OCI-LY7 (cell line): ENCODE measurements at regions not wholly inside any gene's neighbourhood (a gene's known extent, or its start where the extent isn't known, plus 50 kb on each side); places are given as distances from the start of the nearest gene placed in this dataset.

Source experiments
- BruUV-seq: library from RNA; stranded (reverse); fragments of 400-500 nt; replicated peaks from 2 replicates; lab custom pipeline; 2021; lab: Mats Ljungman, UMichigan
- CTCF ChIA-PET: fragments of 300-600 bp; sonication (Branson Sonifier 250); formaldehyde crosslinking; loops from one replicate; lab custom pipeline; 2022; ENCODE audit warnings: antibody characterized with exemption; ENCODE audit not compliant: unreplicated experiment; lab: Charles Lee
- POLR2A ChIA-PET: fragments of 300-600 bp; sonication (Branson Sonifier 250); formaldehyde crosslinking; loops from one replicate; lab custom pipeline; 2022; ENCODE audit warnings: antibody characterized with exemption; lab: Charles Lee
- DNase-seq: peaks from one replicate; pipeline ENCODE4 v3.0.0-alpha.2; 2015; ENCODE audit warnings: low spot score
- H2AFZ ChIP-seq: fragments of 200-600 bp; sonication (generic), shearing (Covaris generic); 2 replicates; pipeline ENCODE4 v1.6.1; 2014; ENCODE audit warnings: mild to moderate bottlenecking, antibody characterized with exemption, low read length, moderate library complexity
- H3K27ac ChIP-seq: fragments of 200-600 bp; sonication (generic); 2 replicates; pipeline ENCODE4 v1.5.1; 2014; ENCODE audit warnings: mixed run types, low read depth, mild to moderate bottlenecking, moderate library complexity, low read length, inconsistent platforms; ENCODE audit not compliant: poor library complexity, severe bottlenecking
- H3K36me3 ChIP-seq: fragments of 200-600 bp; sonication (generic); 2 replicates; pipeline ENCODE4 v1.6.1; 2014; ENCODE audit warnings: mild to moderate bottlenecking, antibody characterized with exemption, low read length, moderate library complexity, mixed read lengths; ENCODE audit not compliant: insufficient read depth
- H3K4me1 ChIP-seq: fragments of 200-600 bp; sonication (generic); 2 replicates; pipeline ENCODE4 v1.5.1; 2014; ENCODE audit warnings: mild to moderate bottlenecking, low read length; ENCODE audit not compliant: insufficient read depth, poor library complexity, severe bottlenecking
- H3K4me2 ChIP-seq: fragments of 200-600 bp; sonication (generic); 2 replicates; pipeline ENCODE4 v1.6.1; 2014; ENCODE audit warnings: mild to moderate bottlenecking, low read length
- H3K4me3 ChIP-seq: fragments of 200-600 bp; sonication (generic); 2 replicates; pipeline ENCODE4 v1.5.1; 2014; ENCODE audit warnings: mild to moderate bottlenecking, low read depth, low read length; ENCODE audit not compliant: poor library complexity, severe bottlenecking
- H3K79me2 ChIP-seq: fragments of 200-600 bp; sonication (generic); 2 replicates; pipeline ENCODE4 v1.6.1; 2016; ENCODE audit warnings: low read depth, mild to moderate bottlenecking, low read length, moderate library complexity, mixed read lengths; ENCODE audit not compliant: insufficient read depth
- H3K9me2 ChIP-seq: fragments of 200-600 bp; sonication (generic); 2 replicates; pipeline ENCODE4 v1.6.1; 2016; ENCODE audit warnings: mild to moderate bottlenecking, low read length, mixed read lengths; ENCODE audit not compliant: insufficient read depth
- H3K9me3 ChIP-seq: fragments of 200-600 bp; sonication (generic); 2 replicates; pipeline ENCODE4 v1.6.1; 2014; ENCODE audit warnings: mild to moderate bottlenecking, mixed run types, low read length, mixed read lengths
- H4K20me1 ChIP-seq: fragments of 200-600 bp; sonication (generic); 2 replicates; pipeline ENCODE4 v1.6.1; 2014; ENCODE audit warnings: mild to moderate bottlenecking, antibody characterized with exemption, low read length, moderate library complexity, mixed read lengths; ENCODE audit not compliant: insufficient read depth
- EZH2phosphoT487 ChIP-seq: fragments of 200-600 bp; sonication (generic); IDR thresholded peaks from 2 replicates; pipeline ENCODE4 v1.6.1; 2018; ENCODE audit warnings: low read depth, borderline replicate concordance, mild to moderate bottlenecking, mixed run types, antibody characterized with exemption, low read length, moderate library complexity, mixed read lengths
- intact Hi-C: fragments of 100-400 bp; cut with micrococcal nuclease; formaldehyde crosslinking; loops from one replicate; pipeline ENCODE4 v1.10.0; 2022; ENCODE audit not compliant: unreplicated experiment
- TF ChIP-seq, protein P1 (sequence below): fragments of 200-600 bp; sonication (generic); conservative IDR thresholded peaks from 2 replicates; pipeline ENCODE4 v1.5.1; 2014; ENCODE audit warnings: mild to moderate bottlenecking, antibody characterized with exemption, low read length, moderate library complexity, mixed read lengths

DNA sequence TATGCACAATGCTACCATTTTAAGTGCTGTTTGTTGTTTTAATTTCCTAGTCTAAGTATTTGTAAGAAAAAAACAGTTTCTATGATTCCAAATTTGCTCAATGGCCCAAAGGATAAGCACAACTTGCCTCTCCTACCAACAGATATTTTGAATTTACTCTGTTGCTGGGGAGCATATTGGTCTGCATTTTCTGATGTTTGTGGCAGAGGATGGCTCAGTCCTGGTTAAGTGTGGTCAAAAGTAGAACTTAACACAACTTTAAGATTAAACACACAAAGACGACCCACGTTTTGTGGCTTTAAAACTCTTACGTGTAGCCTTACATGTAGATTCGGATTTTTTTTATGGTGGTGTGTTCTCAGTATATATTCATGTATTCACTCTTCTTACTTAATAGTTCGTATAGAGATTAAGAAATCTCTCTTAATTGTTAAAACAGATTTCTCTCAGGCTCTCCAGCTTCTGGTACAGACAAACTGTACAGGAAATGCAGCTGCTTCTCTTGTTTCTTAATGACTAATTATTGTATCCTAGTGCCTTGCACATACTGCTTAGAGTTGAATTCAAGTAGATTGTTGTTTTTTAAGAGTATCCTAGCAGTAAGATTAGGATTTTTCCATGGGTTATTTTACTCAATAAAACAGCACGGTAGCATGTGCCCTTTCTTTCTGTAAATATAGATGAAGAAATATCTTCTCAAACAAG, 86.2 kb downstream of the GPR85 start:
- Histone ChIP-seq H4K20me1 (no peaks in the 10 kb centered on the region), H3K36me3 (no peaks in the 10 kb centered on the region), H3K9me3 (no peaks in the 10 kb centered on the region), H3K9me2 (no peaks in the 10 kb centered on the region), H3K4me1 (no peaks in the 10 kb centered on the region), H3K27ac (no peak overlapping the region), H3K79me2 (no peaks in the 10 kb centered on the region), H3K4me3 (no peak overlapping the region), H2AFZ (no peak overlapping the region), H3K4me2 (no peak overlapping the region)
- ChIA-PET POLR2A (interaction anchor here (0.8 to 1.1 kb wide), 2 partner anchors 26 kb away, joined by 3 to 11 read pairs; no protein-coding TSS in a partner anchor), CTCF (no interaction called here)
- DNase-seq: no peak
- TF ChIP-seq EZH2phosphoT487: no peak
- TF ChIP-seq, protein P1, sequence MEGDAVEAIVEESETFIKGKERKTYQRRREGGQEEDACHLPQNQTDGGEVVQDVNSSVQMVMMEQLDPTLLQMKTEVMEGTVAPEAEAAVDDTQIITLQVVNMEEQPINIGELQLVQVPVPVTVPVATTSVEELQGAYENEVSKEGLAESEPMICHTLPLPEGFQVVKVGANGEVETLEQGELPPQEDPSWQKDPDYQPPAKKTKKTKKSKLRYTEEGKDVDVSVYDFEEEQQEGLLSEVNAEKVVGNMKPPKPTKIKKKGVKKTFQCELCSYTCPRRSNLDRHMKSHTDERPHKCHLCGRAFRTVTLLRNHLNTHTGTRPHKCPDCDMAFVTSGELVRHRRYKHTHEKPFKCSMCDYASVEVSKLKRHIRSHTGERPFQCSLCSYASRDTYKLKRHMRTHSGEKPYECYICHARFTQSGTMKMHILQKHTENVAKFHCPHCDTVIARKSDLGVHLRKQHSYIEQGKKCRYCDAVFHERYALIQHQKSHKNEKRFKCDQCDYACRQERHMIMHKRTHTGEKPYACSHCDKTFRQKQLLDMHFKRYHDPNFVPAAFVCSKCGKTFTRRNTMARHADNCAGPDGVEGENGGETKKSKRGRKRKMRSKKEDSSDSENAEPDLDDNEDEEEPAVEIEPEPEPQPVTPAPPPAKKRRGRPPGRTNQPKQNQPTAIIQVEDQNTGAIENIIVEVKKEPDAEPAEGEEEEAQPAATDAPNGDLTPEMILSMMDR: no peak
- no TSS peak for BruUV-seq
- intact Hi-C loops: no loop called here

DNA sequence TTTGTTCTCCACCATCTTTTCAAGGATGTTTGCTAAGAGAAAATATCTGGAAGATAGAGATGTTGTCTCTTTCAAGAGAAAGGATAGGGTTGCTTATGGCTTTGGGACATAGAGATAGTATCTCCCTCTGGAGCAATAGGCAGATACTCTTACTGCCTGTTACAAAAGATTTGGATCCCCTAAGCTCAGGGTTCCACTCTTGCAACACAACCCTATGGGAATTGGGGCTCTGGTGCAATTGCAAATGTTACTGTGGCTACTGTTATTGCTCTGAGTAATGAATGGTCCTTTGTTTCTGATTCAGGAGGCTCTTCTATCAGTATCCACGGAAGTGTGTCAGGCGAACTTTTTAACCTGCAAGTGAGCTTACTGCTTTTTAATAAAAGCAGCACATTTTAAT, 88.8 kb downstream of the GPR85 start:
- intact Hi-C loops: no loop called here
- Histone ChIP-seq H4K20me1 (no peaks in the 10 kb centered on the region), H3K4me2 (no peak overlapping the region), H3K9me3 (no peaks in the 10 kb centered on the region), H2AFZ (no peak overlapping the region), H3K9me2 (no peaks in the 10 kb centered on the region), H3K4me1 (no peaks in the 10 kb centered on the region), H3K27ac (no peak overlapping the region), H3K4me3 (no peak overlapping the region), H3K36me3 (no peaks in the 10 kb centered on the region), H3K79me2 (no peaks in the 10 kb centered on the region)
- ChIA-PET CTCF (no interaction called here), POLR2A (interaction anchor here (0.5 to 2.3 kb wide), 2 partner anchors 11 to 769 kb away, joined by 3 to 7 read pairs; no protein-coding TSS in a partner anchor)
- BruUV-seq: no TSS peak
- no peak for DNase-seq
- no peak for TF ChIP-seq EZH2phosphoT487
- TF ChIP-seq, protein P1: no peak

DNA sequence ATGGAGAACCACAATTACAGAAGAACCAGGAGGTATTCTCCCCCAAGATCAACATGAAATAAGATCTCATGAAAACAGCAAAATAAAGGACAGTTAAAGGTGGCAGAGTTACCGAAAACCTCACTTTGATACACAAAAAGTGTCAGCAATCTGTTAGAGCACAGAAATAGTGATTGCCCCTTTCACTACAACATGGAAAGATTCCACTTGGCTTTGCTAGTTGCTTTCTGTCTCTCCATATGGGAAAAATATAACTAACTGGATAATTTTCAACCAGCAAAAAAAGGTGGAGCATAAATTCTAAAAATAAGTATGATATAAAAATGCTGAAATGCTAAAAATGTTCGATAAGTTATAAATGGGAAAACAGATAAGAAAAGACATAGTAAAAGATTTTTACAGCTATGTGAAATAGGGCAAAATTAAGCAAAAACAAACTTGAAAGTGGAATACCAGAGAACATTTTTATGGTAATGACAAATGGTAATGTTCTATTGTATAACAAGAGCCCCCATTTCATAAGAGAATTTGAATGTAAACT, 90.2 kb downstream of the GPR85 start:
- no peaks in the 10 kb centered on the region for H3K79me2 ChIP-seq
- no peaks in the 10 kb centered on the region for H3K9me3 ChIP-seq
- no peaks in the 10 kb centered on the region for H4K20me1 ChIP-seq
- intact Hi-C loops: no loop called here
- no peak for DNase-seq
- ChIA-PET POLR2A (interaction anchor here (0.7 kb wide), 1 partner anchor 377 kb away, joined by 3 read pairs; no protein-coding TSS in a partner anchor), CTCF (no interaction called here)
- H3K9me2 ChIP-seq: no peaks in the 10 kb centered on the region
- H3K27ac ChIP-seq: no peak overlapping the region
- H2AFZ ChIP-seq: no peak overlapping the region
- H3K4me3 ChIP-seq: no peak overlapping the region
- H3K4me1 ChIP-seq: no peaks in the 10 kb centered on the region
- TF ChIP-seq EZH2phosphoT487: no peak
- TF ChIP-seq, protein P1: no peak
- no TSS peak for BruUV-seq
- H3K4me2 ChIP-seq: no peak overlapping the region
- H3K36me3 ChIP-seq: no peaks in the 10 kb centered on the region
